ENCODE measurements at regions not wholly inside any gene's neighbourhood (a gene's known extent, or its start where the extent isn't known, plus 50 kb on each side); places are given as distances from the start of the nearest gene placed in this dataset.

- no peak overlapping the region for H3K27ac ChIP-seq (ENCODE audit: low read depth, low read length)
- ChIA-PET CTCF (no interaction called here), POLR2A (no interaction called here), RAD21 (ENCODE audit: low non-redundant PET in 1 of 2, low total read pairs in 2 of 2, uncharacterized antibody in 2 of 2, unreplicated experiment in 2 of 2) (no interaction called here)
- no peak overlapping the region for H2AFZ ChIP-seq (ENCODE audit: low read depth, low read length, poor library complexity, severe bottlenecking)
- ATAC-seq = no peak
- intact Hi-C loops (cut with micrococcal nuclease) = no loop called here
- no peaks in the 10 kb centered on the region for H3K79me2 ChIP-seq (ENCODE audit: insufficient read depth, low read length)
- no peak overlapping the region for H3K4me2 ChIP-seq (ENCODE audit: low read length)
- no peak overlapping the region for H3K9ac ChIP-seq (ENCODE audit: low read length)
- H3K9me2 ChIP-seq (ENCODE audit: insufficient read depth) = no peaks in the 10 kb centered on the region
- no peaks in the 10 kb centered on the region for H3K36me3 ChIP-seq (ENCODE audit: control insufficient read depth in 1 of 2, insufficient read depth in 2 of 2, low read length in 2 of 2)
- no peak for TF ChIP-seq CEBPB (IDR thresholded peaks at IDR 0.05; ENCODE audit: low read depth)
- TF ChIP-seq SP1 (IDR thresholded peaks at IDR 0.05; ENCODE audit: low read depth) = no peak
- no peak for TF ChIP-seq ELF1 (IDR thresholded peaks at IDR 0.05; ENCODE audit: borderline replicate concordance, low read depth)
- no peak for TF ChIP-seq ZFX (IDR thresholded peaks at IDR 0.05)
- no peak for TF ChIP-seq POLR2A (IDR thresholded peaks at IDR 0.05; ENCODE audit: borderline replicate concordance, extremely low read depth, insufficient read depth, insufficient read length)
- TF ChIP-seq EZH2phosphoT487 (IDR thresholded peaks at IDR 0.05; ENCODE audit: borderline replicate concordance) = no peak
- no peak for TF ChIP-seq YY1 (IDR thresholded peaks at IDR 0.05; ENCODE audit: extremely low read depth, insufficient replicate concordance, low read depth, low read length)
- TF ChIP-seq REST (IDR thresholded peaks at IDR 0.05; ENCODE audit: low read depth) = no peak
- no peak for TF ChIP-seq RAD21 (IDR thresholded peaks at IDR 0.05; ENCODE audit: low read depth)
- TF ChIP-seq POLR2AphosphoS5 (IDR thresholded peaks at IDR 0.05; ENCODE audit: low read depth, low read length) = no peak
- no peak for TF ChIP-seq ATF3 (IDR thresholded peaks at IDR 0.05)
- no peak for TF ChIP-seq EZH2 (IDR thresholded peaks at IDR 0.05)
- no peak for TF ChIP-seq JUND (IDR thresholded peaks at IDR 0.05)
- TF ChIP-seq ZBTB33 (IDR thresholded peaks at IDR 0.05; ENCODE audit: extremely low read depth, insufficient replicate concordance, low read length) = no peak
- no peak overlapping the region for H3K4me3 ChIP-seq (replicated peaks in 1 of 2; ENCODE audit: low read depth in 1 of 2, low read length in 2 of 2)
- H3K4me1 ChIP-seq (ENCODE audit: control insufficient read depth in 1 of 2, insufficient read depth in 2 of 2, low read length in 2 of 2) = no peaks in the 10 kb centered on the region
- H4K20me1 ChIP-seq (ENCODE audit: insufficient read depth) = no peaks in the 10 kb centered on the region
- no TSS peak for BruUV-seq (replicated peaks)
- H3K27me3 ChIP-seq (ENCODE audit: insufficient read depth, low read length) = peaks cover 3% of the 10 kb centered on the region; the same call in 1 of the 2 replicates
- no peak for DNase-seq (ENCODE audit: low read depth, low spot score)
- no peaks in the 10 kb centered on the region for H3K9me3 ChIP-seq (ENCODE audit: control insufficient read depth in 1 of 2, insufficient read depth in 1 of 2, low read depth in 1 of 2, low read length in 2 of 2)
Measured at GRCh38 chr5:169433221-169433651, 132.3 kb upstream of the SLIT3 start.

Measured in HCT116 (cell line).